ENCODE measurements at regions not wholly inside any gene's neighbourhood (a gene's known extent, or its start where the extent isn't known, plus 50 kb on each side); places are given as distances from the start of the nearest gene placed in this dataset.
A peak's percentile ranks its signal among the peaks of the same experiment; 100 is the strongest.
"Not testable (repeated sequence)": the region's sequence is repeated elsewhere in the genome, so short reads cannot be mapped to it uniquely, and the experiment has no call there.

- DNase-seq (ENCODE audit: low read depth), result not testable (repeated sequence)
Observed at GRCh38 chr2:181737302-181737701, 57.0 kb upstream of the NEUROD1 start.

- DNase-seq (ENCODE audit: low read depth), result peak; percentile 54
Observed at GRCh38 chr2:181738074-181738473, 57.8 kb upstream of the NEUROD1 start.

- no peak for DNase-seq (ENCODE audit: low read depth)
Observed at GRCh38 chr2:181738563-181738962, 58.2 kb upstream of the NEUROD1 start.

GRCh38 chr2:181741756-181742155, 61.4 kb upstream of the NEUROD1 start:
- DNase-seq (ENCODE audit: low read depth), result peak; percentile 24

GRCh38 chr2:181742361-181742760, 62.0 kb upstream of the NEUROD1 start:
- DNase-seq (ENCODE audit: low read depth), result no peak

GRCh38 chr2:181742922-181743722, 62.8 kb upstream of the NEUROD1 start:
- DNase-seq (ENCODE audit: low read depth), result peak; percentile 67

- DNase-seq (ENCODE audit: low read depth), result no peak
Observed at GRCh38 chr2:181743723-181744031, 63.4 kb upstream of the NEUROD1 start.

GRCh38 chr2:181745796-181746540, 65.7 kb upstream of the NEUROD1 start:
- no peak for DNase-seq (ENCODE audit: low read depth)

- DNase-seq (ENCODE audit: low read depth), result no peak
Observed at GRCh38 chr2:181746844-181747243, 66.5 kb upstream of the NEUROD1 start.

- no peak for DNase-seq (ENCODE audit: low read depth)
Observed at GRCh38 chr2:181750305-181750704, 70.0 kb upstream of the NEUROD1 start.

GRCh38 chr2:181751266-181752030, 71.1 kb upstream of the NEUROD1 start:
- no peak for DNase-seq (ENCODE audit: low read depth)

GRCh38 chr2:181752301-181752700, 72.0 kb upstream of the NEUROD1 start:
- DNase-seq (ENCODE audit: low read depth), result peak; percentile 28

GRCh38 chr2:181753686-181754085, 73.4 kb upstream of the NEUROD1 start:
- DNase-seq (ENCODE audit: low read depth), result no peak

GRCh38 chr2:181754105-181754504, 73.8 kb upstream of the NEUROD1 start:
- no peak for DNase-seq (ENCODE audit: low read depth)

GRCh38 chr2:181755181-181755580, 74.9 kb upstream of the NEUROD1 start:
- no peak for DNase-seq (ENCODE audit: low read depth)

- no peak for DNase-seq (ENCODE audit: low read depth)
Observed at GRCh38 chr2:181760521-181760920, 80.2 kb upstream of the NEUROD1 start.

GRCh38 chr2:181761175-181761574, 80.9 kb upstream of the NEUROD1 start:
- DNase-seq (ENCODE audit: low read depth), result no peak

- DNase-seq (ENCODE audit: low read depth), result no peak
Observed at GRCh38 chr2:181762000-181762399, 81.7 kb upstream of the NEUROD1 start.

GRCh38 chr2:181762848-181763247, 82.5 kb upstream of the NEUROD1 start:
- DNase-seq (ENCODE audit: low read depth), result no peak

- DNase-seq (ENCODE audit: low read depth), result no peak
Observed at GRCh38 chr2:181763423-181763822, 83.1 kb upstream of the NEUROD1 start.

- DNase-seq (ENCODE audit: low read depth), result no peak
Observed at GRCh38 chr2:181764095-181764963, 84.0 kb upstream of the NEUROD1 start.

GRCh38 chr2:181766129-181766528, 85.8 kb upstream of the NEUROD1 start:
- DNase-seq (ENCODE audit: low read depth), result no peak

All from RPMI7951 (cell line).